Thoracic aorta (tissue), 2 donors: ENCODE measurements at regions not wholly inside any gene's neighbourhood (a gene's known extent, or its start where the extent isn't known, plus 50 kb on each side); places are given as distances from the start of the nearest gene placed in this dataset.
"Not testable (repeated sequence)": the region's sequence is repeated elsewhere in the genome, so short reads cannot be mapped to it uniquely, and the experiment has no call there.

ENCODE experiments used
- ATAC-seq: fragments of 150-250 bp; one replicate; pipeline ENCODE4 v1.8.0; 2017; ENCODE audit warnings: low read depth; ENCODE audit not compliant: insufficient number of reproducible peaks, low FRiP score
- DNase-seq: peaks from one replicate; pipeline ENCODE4 v3.0.0-alpha.2; 2020; ENCODE audit warnings: low spot score
- H3K27ac ChIP-seq, 2 donors: fragments of 200-600 bp; sonication (generic); 1 replicate in 1 of 2; 2 replicates in 1 of 2; pipeline ENCODE4 v1.5.1; 2016; ENCODE audit warnings: mild to moderate bottlenecking in 2 of 2, moderate library complexity in 2 of 2
- H3K27me3 ChIP-seq: fragments of 200-600 bp; sonication (generic); replicated peaks from 2 replicates; pipeline ENCODE4 v1.6.0; 2016; ENCODE audit warnings: mild to moderate bottlenecking; ENCODE audit not compliant: insufficient read depth
- H3K36me3 ChIP-seq: fragments of 200-600 bp; sonication (generic); one replicate; pipeline ENCODE4 v1.5.1; 2016
- H3K4me1 ChIP-seq, 2 donors: fragments of 200-600 bp; sonication (generic); 1 replicate in 1 of 2; 2 replicates in 1 of 2; pipeline versions ENCODE4 v1.5.1 to v1.6.0; 2016; ENCODE audit warnings: low read depth in 2 of 2, mild to moderate bottlenecking in 1 of 2; ENCODE audit not compliant: control insufficient read depth in 1 of 2
- H3K4me3 ChIP-seq: fragments of 200-600 bp; sonication (generic); 2 replicates; pipeline ENCODE4 v1.5.1; 2016; ENCODE audit warnings: mild to moderate bottlenecking
- H3K9me3 ChIP-seq: fragments of 200-600 bp; sonication (generic); 2 replicates; pipeline ENCODE4 v1.5.1; 2016
- CTCF ChIP-seq: fragments of 200-600 bp; sonication (generic); IDR thresholded peaks from one replicate; pipeline ENCODE4 v1.5.1; 2019; ENCODE audit warnings: antibody characterized with exemption

- H3K27me3 ChIP-seq: no peaks in the 10 kb centered on the region
- H3K27ac ChIP-seq: no peak overlapping the region
- TF ChIP-seq CTCF: no peak
- no peaks in the 10 kb centered on the region for H3K36me3 ChIP-seq
- ATAC-seq: no peak
- no peak overlapping the region for H3K4me3 ChIP-seq
- H3K9me3 ChIP-seq: no peaks in the 10 kb centered on the region
- H3K4me1 ChIP-seq: no peaks in the 10 kb centered on the region
- no peak for DNase-seq
These were observed 918.3 kb downstream of the NR2F1-AS1 start for GRCh38 chr5:92662741-92663140.

- Histone ChIP-seq H3K36me3 (no peaks in the 10 kb centered on the region), H3K4me1 (no peaks in the 10 kb centered on the region), H3K4me3 (no peak overlapping the region), H3K9me3 (no peaks in the 10 kb centered on the region), H3K27ac (no peak overlapping the region), H3K27me3 (no peaks in the 10 kb centered on the region)
- no peak for DNase-seq
- no peak for TF ChIP-seq CTCF
- ATAC-seq: no peak
These were observed 921.8 kb downstream of the NR2F1-AS1 start for GRCh38 chr5:92659246-92659645.

- H3K9me3 ChIP-seq, H3K27me3 ChIP-seq, H3K36me3 ChIP-seq, H3K27ac ChIP-seq, H3K4me1 ChIP-seq, DNase-seq, ATAC-seq, H3K4me3 ChIP-seq: not testable (repeated sequence)
These were observed 926.4 kb downstream of the NR2F1-AS1 start for GRCh38 chr5:92654601-92655000.

GRCh38 chr5:92653730-92654461 lies 927.1 kb downstream of the NR2F1-AS1 start:
- no peak overlapping the region for H3K27ac ChIP-seq
- ATAC-seq (no peak), DNase-seq (no peak)
- H3K4me1 ChIP-seq: no peaks in the 10 kb centered on the region
- TF ChIP-seq CTCF: no peak
- no peak overlapping the region for H3K4me3 ChIP-seq
- no peaks in the 10 kb centered on the region for H3K9me3 ChIP-seq
- H3K27me3 ChIP-seq: no peaks in the 10 kb centered on the region
- no peaks in the 10 kb centered on the region for H3K36me3 ChIP-seq

GRCh38 chr5:92652756-92653155 lies 928.3 kb downstream of the NR2F1-AS1 start:
- no peak overlapping the region for H3K4me3 ChIP-seq
- no peaks in the 10 kb centered on the region for H3K36me3 ChIP-seq
- no peaks in the 10 kb centered on the region for H3K27me3 ChIP-seq
- H3K9me3 ChIP-seq: no peaks in the 10 kb centered on the region
- no peak overlapping the region for H3K27ac ChIP-seq
- DNase-seq: no peak
- no peak for TF ChIP-seq CTCF
- no peaks in the 10 kb centered on the region for H3K4me1 ChIP-seq
- no peak for ATAC-seq
